OCI-LY7 (cell line): ENCODE measurements at regions not wholly inside any gene's neighbourhood (a gene's known extent, or its start where the extent isn't known, plus 50 kb on each side); places are given as distances from the start of the nearest gene placed in this dataset.

ENCODE experiments used
- BruUV-seq: library from RNA; stranded (reverse); fragments of 400-500 nt; replicated peaks from 2 replicates; lab custom pipeline; 2021; lab: Mats Ljungman, UMichigan
- CTCF ChIA-PET: fragments of 300-600 bp; sonication (Branson Sonifier 250); formaldehyde crosslinking; loops from one replicate; lab custom pipeline; 2022; ENCODE audit warnings: antibody characterized with exemption; ENCODE audit not compliant: unreplicated experiment; lab: Charles Lee
- POLR2A ChIA-PET: fragments of 300-600 bp; sonication (Branson Sonifier 250); formaldehyde crosslinking; loops from one replicate; lab custom pipeline; 2022; ENCODE audit warnings: antibody characterized with exemption; lab: Charles Lee
- DNase-seq: peaks from one replicate; pipeline ENCODE4 v3.0.0-alpha.2; 2015; ENCODE audit warnings: low spot score
- H2AFZ ChIP-seq: fragments of 200-600 bp; sonication (generic), shearing (Covaris generic); 2 replicates; pipeline ENCODE4 v1.6.1; 2014; ENCODE audit warnings: mild to moderate bottlenecking, antibody characterized with exemption, low read length, moderate library complexity
- H3K27ac ChIP-seq: fragments of 200-600 bp; sonication (generic); 2 replicates; pipeline ENCODE4 v1.5.1; 2014; ENCODE audit warnings: mixed run types, low read depth, mild to moderate bottlenecking, moderate library complexity, low read length, inconsistent platforms; ENCODE audit not compliant: poor library complexity, severe bottlenecking
- H3K36me3 ChIP-seq: fragments of 200-600 bp; sonication (generic); 2 replicates; pipeline ENCODE4 v1.6.1; 2014; ENCODE audit warnings: mild to moderate bottlenecking, antibody characterized with exemption, low read length, moderate library complexity, mixed read lengths; ENCODE audit not compliant: insufficient read depth
- H3K4me1 ChIP-seq: fragments of 200-600 bp; sonication (generic); 2 replicates; pipeline ENCODE4 v1.5.1; 2014; ENCODE audit warnings: mild to moderate bottlenecking, low read length; ENCODE audit not compliant: insufficient read depth, poor library complexity, severe bottlenecking
- H3K4me2 ChIP-seq: fragments of 200-600 bp; sonication (generic); 2 replicates; pipeline ENCODE4 v1.6.1; 2014; ENCODE audit warnings: mild to moderate bottlenecking, low read length
- H3K4me3 ChIP-seq: fragments of 200-600 bp; sonication (generic); 2 replicates; pipeline ENCODE4 v1.5.1; 2014; ENCODE audit warnings: mild to moderate bottlenecking, low read depth, low read length; ENCODE audit not compliant: poor library complexity, severe bottlenecking
- H3K79me2 ChIP-seq: fragments of 200-600 bp; sonication (generic); 2 replicates; pipeline ENCODE4 v1.6.1; 2016; ENCODE audit warnings: low read depth, mild to moderate bottlenecking, low read length, moderate library complexity, mixed read lengths; ENCODE audit not compliant: insufficient read depth
- H3K9me2 ChIP-seq: fragments of 200-600 bp; sonication (generic); 2 replicates; pipeline ENCODE4 v1.6.1; 2016; ENCODE audit warnings: mild to moderate bottlenecking, low read length, mixed read lengths; ENCODE audit not compliant: insufficient read depth
- H3K9me3 ChIP-seq: fragments of 200-600 bp; sonication (generic); 2 replicates; pipeline ENCODE4 v1.6.1; 2014; ENCODE audit warnings: mild to moderate bottlenecking, mixed run types, low read length, mixed read lengths
- H4K20me1 ChIP-seq: fragments of 200-600 bp; sonication (generic); 2 replicates; pipeline ENCODE4 v1.6.1; 2014; ENCODE audit warnings: mild to moderate bottlenecking, antibody characterized with exemption, low read length, moderate library complexity, mixed read lengths; ENCODE audit not compliant: insufficient read depth
- EZH2phosphoT487 ChIP-seq: fragments of 200-600 bp; sonication (generic); IDR thresholded peaks from 2 replicates; pipeline ENCODE4 v1.6.1; 2018; ENCODE audit warnings: low read depth, borderline replicate concordance, mild to moderate bottlenecking, mixed run types, antibody characterized with exemption, low read length, moderate library complexity, mixed read lengths
- intact Hi-C: fragments of 100-400 bp; cut with micrococcal nuclease; formaldehyde crosslinking; loops from one replicate; pipeline ENCODE4 v1.10.0; 2022; ENCODE audit not compliant: unreplicated experiment
- TF ChIP-seq, protein P1 (sequence below): fragments of 200-600 bp; sonication (generic); conservative IDR thresholded peaks from 2 replicates; pipeline ENCODE4 v1.5.1; 2014; ENCODE audit warnings: mild to moderate bottlenecking, antibody characterized with exemption, low read length, moderate library complexity, mixed read lengths

DNA sequence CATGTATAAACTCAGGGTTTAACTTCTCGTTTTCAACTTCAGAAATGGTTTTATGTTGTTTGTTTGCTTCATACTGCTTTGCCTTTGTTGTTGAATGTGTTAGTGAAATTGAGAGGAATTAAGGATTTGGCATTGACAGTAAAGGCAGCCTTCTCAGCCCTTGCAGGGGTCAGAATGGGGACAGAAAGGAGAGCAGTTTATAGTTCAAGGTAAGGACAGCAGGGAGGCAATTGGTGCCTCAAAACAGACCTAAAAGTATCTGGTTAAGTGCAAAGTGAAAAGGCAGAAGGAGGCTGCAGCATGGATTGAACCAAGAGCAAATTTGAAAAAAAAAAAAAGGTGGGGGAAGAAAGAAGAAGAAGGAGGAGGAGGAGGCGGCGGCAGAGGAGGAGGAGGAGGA lies 835.0 kb upstream of the ADGRL3 start:
- H3K9me3 ChIP-seq = no peaks in the 10 kb centered on the region
- H3K36me3 ChIP-seq = no peaks in the 10 kb centered on the region
- no peak overlapping the region for H3K4me3 ChIP-seq
- ChIA-PET POLR2A (no interaction called here), CTCF (no interaction called here)
- no TSS peak for BruUV-seq
- no peaks in the 10 kb centered on the region for H3K4me1 ChIP-seq
- H2AFZ ChIP-seq = no peak overlapping the region
- H3K4me2 ChIP-seq = no peak overlapping the region
- no peaks in the 10 kb centered on the region for H3K79me2 ChIP-seq
- intact Hi-C loops = no loop called here
- no peak for DNase-seq
- no peak overlapping the region for H3K27ac ChIP-seq
- H3K9me2 ChIP-seq = no peaks in the 10 kb centered on the region
- H4K20me1 ChIP-seq = no peaks in the 10 kb centered on the region
- TF ChIP-seq, protein P1, sequence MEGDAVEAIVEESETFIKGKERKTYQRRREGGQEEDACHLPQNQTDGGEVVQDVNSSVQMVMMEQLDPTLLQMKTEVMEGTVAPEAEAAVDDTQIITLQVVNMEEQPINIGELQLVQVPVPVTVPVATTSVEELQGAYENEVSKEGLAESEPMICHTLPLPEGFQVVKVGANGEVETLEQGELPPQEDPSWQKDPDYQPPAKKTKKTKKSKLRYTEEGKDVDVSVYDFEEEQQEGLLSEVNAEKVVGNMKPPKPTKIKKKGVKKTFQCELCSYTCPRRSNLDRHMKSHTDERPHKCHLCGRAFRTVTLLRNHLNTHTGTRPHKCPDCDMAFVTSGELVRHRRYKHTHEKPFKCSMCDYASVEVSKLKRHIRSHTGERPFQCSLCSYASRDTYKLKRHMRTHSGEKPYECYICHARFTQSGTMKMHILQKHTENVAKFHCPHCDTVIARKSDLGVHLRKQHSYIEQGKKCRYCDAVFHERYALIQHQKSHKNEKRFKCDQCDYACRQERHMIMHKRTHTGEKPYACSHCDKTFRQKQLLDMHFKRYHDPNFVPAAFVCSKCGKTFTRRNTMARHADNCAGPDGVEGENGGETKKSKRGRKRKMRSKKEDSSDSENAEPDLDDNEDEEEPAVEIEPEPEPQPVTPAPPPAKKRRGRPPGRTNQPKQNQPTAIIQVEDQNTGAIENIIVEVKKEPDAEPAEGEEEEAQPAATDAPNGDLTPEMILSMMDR = no peak
- no peak for TF ChIP-seq EZH2phosphoT487

DNA sequence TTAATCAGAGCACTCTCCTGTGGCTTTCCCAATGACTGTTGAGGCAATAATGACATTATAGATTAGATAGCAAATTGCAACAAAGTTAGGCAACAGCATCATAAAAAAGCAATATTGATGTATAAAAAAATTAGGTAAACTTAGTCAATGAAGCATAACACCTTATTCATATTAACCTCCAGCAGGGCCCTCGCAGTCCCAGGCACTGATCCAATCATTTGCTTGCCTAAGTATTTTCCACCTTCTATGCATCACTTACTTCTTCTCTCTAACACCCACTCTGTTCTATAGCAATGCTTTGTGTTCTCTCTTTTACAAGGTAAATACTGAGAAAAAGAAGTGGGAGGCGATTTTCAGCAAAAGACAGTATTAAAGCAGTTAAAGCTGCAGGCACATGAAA lies 833.5 kb upstream of the ADGRL3 start:
- no peaks in the 10 kb centered on the region for H3K9me3 ChIP-seq
- DNase-seq = no peak
- no peak for TF ChIP-seq EZH2phosphoT487
- TF ChIP-seq, protein P1 = no peak
- no TSS peak for BruUV-seq
- no peaks in the 10 kb centered on the region for H3K36me3 ChIP-seq
- H3K79me2 ChIP-seq = no peaks in the 10 kb centered on the region
- no peaks in the 10 kb centered on the region for H3K4me1 ChIP-seq
- H4K20me1 ChIP-seq = no peaks in the 10 kb centered on the region
- H3K4me3 ChIP-seq = no peak overlapping the region
- H3K27ac ChIP-seq = no peak overlapping the region
- no peak overlapping the region for H3K4me2 ChIP-seq
- intact Hi-C loops = no loop called here
- ChIA-PET CTCF (no interaction called here), POLR2A (no interaction called here)
- no peaks in the 10 kb centered on the region for H3K9me2 ChIP-seq
- H2AFZ ChIP-seq = no peak overlapping the region

DNA sequence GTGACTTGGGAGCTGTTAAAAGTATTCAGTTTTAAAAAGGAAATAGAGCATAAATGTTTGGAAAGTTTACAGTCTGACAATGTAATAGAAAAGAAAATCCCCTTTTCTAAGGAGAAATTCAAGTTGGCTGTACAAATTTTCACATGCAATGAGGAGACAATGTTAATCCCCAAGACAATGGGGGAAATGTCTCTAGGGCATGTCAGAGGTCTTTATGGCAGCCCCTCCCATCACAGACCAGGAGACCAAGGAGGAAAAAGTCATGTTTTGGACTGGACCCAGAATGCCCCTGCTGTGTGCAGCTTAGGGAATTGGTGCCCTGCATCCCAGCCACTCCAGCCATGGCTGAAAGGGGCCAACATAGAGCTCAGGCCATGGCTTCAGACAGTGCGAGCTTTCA lies 831.1 kb upstream of the ADGRL3 start:
- H3K79me2 ChIP-seq = no peaks in the 10 kb centered on the region
- H3K36me3 ChIP-seq = no peaks in the 10 kb centered on the region
- TF ChIP-seq, protein P1 = no peak
- TF ChIP-seq EZH2phosphoT487 = no peak
- intact Hi-C loops = no loop called here
- no peak overlapping the region for H2AFZ ChIP-seq
- H3K27ac ChIP-seq = no peak overlapping the region
- ChIA-PET CTCF (no interaction called here), POLR2A (no interaction called here)
- no peaks in the 10 kb centered on the region for H3K9me2 ChIP-seq
- no peak for DNase-seq
- no peaks in the 10 kb centered on the region for H3K4me1 ChIP-seq
- no peak overlapping the region for H3K4me2 ChIP-seq
- H4K20me1 ChIP-seq = no peaks in the 10 kb centered on the region
- BruUV-seq = no TSS peak
- H3K9me3 ChIP-seq = 0 out of 2 replicates have a peak, but pooled peaks cover 4% of the 10 kb centered on the region
- H3K4me3 ChIP-seq = no peak overlapping the region
